Testis (tissue), 2 donors: ENCODE measurements at regions not wholly inside any gene's neighbourhood (a gene's known extent, or its start where the extent isn't known, plus 50 kb on each side); places are given as distances from the start of the nearest gene placed in this dataset.

Source experiments
- DNase-seq: peaks from one replicate; pipeline ENCODE4 v3.0.0-alpha.2; 2019
- H3K27ac ChIP-seq, 2 donors: fragments of 200-600 bp; sonication (generic); one replicate each; pipeline ENCODE4 v1.5.1; 2019
- H3K27me3 ChIP-seq: fragments of 200-600 bp; sonication (generic); one replicate; pipeline ENCODE4 v1.5.1; 2019
- H3K36me3 ChIP-seq: fragments of 200-600 bp; sonication (generic); one replicate; pipeline ENCODE4 v1.5.1; 2017; ENCODE audit warnings: low read depth; ENCODE audit errors: missing control alignments
- H3K4me1 ChIP-seq: fragments of 200-600 bp; sonication (generic); one replicate; pipeline ENCODE4 v1.5.1; 2019
- H3K4me3 ChIP-seq, 2 donors: fragments of 200-600 bp; sonication (generic); one replicate each; pipeline ENCODE4 v1.5.1; 2017 to 2019
- H3K9me3 ChIP-seq: fragments of 200-600 bp; sonication (generic); one replicate; pipeline ENCODE4 v1.5.1; 2017
- POLR2A ChIP-seq: fragments of 450-650 bp; IDR thresholded peaks from one replicate; pipeline ENCODE4 v1.6.1; 2017; ENCODE audit warnings: antibody characterized with exemption, mild to moderate bottlenecking, moderate library complexity
- WGBS, 2 donors: methylation state at CpG; one replicate each; pipeline ENCODE4 v1.1.5; 2018; 5-methylcytosine and 5-hydroxymethylcytosine counted together
- intact Hi-C: fragments of 100-400 bp; cut with DNase I; formaldehyde crosslinking; loops from one replicate; pipeline ENCODE4 v1.15.1; 2023; ENCODE audit warnings: low total_unique reads
- TF ChIP-seq, protein P1 (sequence below), 3 experiments: fragments of 450-650 bp in 2 of 3; fragments of 200-600 bp in 1 of 3; sonication (generic) in 1 of 3; IDR thresholded peaks; one replicate each; pipeline ENCODE4 v1.5.1; 2016 to 2019; ENCODE audit warnings: antibody characterized with exemption in 3 of 3, mild to moderate bottlenecking in 2 of 3, moderate library complexity in 1 of 3

DNA sequence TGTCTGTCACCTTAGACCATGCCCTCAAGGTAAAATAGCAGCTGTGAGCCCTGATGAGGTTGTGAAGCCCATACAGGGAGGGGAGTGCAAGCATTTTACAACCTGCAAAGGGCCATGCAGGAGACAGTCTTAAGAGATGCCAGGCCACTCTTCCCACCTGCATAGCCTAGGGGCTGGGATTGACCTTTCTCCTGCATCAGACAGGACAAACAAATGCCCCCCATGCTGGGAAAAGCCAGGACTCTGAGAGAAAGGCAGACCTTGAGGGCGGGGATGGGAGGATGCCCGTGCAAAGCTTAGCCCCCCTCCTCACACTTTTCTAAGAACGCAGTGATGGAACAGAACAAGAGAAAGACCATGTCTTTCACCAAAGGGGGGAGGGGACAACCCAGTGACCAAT lies 137.9 kb upstream of the MAMLD1 start:
- Histone ChIP-seq H3K4me1 (no peaks in the 10 kb centered on the region), H3K27me3 (no peaks in the 10 kb centered on the region), H3K4me3 (no peak overlapping the region), H3K27ac (no peak overlapping the region), H3K9me3 (no peaks in the 10 kb centered on the region), H3K36me3 (no peaks in the 10 kb centered on the region)
- intact Hi-C loops, result no loop called here
- WGBS, 2 donors, result 89% methylated on average over 3 of the region's 3 CpGs; no CpG with 5 or more reads in 1 of the 2 donors
- DNase-seq, result no peak
- TF ChIP-seq, protein P1, sequence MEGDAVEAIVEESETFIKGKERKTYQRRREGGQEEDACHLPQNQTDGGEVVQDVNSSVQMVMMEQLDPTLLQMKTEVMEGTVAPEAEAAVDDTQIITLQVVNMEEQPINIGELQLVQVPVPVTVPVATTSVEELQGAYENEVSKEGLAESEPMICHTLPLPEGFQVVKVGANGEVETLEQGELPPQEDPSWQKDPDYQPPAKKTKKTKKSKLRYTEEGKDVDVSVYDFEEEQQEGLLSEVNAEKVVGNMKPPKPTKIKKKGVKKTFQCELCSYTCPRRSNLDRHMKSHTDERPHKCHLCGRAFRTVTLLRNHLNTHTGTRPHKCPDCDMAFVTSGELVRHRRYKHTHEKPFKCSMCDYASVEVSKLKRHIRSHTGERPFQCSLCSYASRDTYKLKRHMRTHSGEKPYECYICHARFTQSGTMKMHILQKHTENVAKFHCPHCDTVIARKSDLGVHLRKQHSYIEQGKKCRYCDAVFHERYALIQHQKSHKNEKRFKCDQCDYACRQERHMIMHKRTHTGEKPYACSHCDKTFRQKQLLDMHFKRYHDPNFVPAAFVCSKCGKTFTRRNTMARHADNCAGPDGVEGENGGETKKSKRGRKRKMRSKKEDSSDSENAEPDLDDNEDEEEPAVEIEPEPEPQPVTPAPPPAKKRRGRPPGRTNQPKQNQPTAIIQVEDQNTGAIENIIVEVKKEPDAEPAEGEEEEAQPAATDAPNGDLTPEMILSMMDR (IDR thresholded peaks at IDR 0.05), result no peak
- no peak for TF ChIP-seq POLR2A

DNA sequence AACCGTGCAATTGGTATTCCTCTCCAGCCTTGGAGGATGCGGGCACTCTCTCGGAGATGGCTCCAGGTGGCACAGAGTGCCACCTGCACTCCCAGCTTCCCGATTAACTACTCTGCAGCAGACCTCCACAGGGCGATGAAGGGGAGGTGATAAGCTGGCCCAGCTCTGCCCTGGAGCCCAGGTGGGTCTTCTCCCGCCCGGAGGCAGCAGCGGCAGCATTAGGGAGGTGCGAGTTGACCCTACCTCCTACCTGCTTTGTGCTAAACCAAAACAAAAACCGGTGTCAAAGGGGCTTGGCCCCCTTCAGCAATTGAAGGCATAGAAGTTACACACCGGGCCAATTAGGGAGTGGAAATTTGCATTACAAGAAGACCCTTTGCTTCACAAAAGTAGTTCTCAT lies 137.4 kb upstream of the MAMLD1 start:
- no peaks in the 10 kb centered on the region for H3K9me3 ChIP-seq
- H3K27ac ChIP-seq, result no peak overlapping the region
- H3K36me3 ChIP-seq, result no peaks in the 10 kb centered on the region
- TF ChIP-seq POLR2A, result no peak
- TF ChIP-seq, protein P1 (IDR thresholded peaks at IDR 0.05), result no peak
- DNase-seq, result no peak
- no peaks in the 10 kb centered on the region for H3K4me1 ChIP-seq
- intact Hi-C loops, result no loop called here
- 67 to 78% methylated on average over 2 to 9 of the region's 11 CpGs for WGBS, 2 donors
- H3K4me3 ChIP-seq, result no peak overlapping the region
- no peaks in the 10 kb centered on the region for H3K27me3 ChIP-seq

GRCh38 chrX:150226223-150226965 lies 136.7 kb upstream of the MAMLD1 start:
- H3K4me1 ChIP-seq, result no peaks in the 10 kb centered on the region
- no peak overlapping the region for H3K4me3 ChIP-seq
- DNase-seq, result no peak
- H3K27ac ChIP-seq, result no peak overlapping the region
- 89 to 92% methylated on average over 7 to 9 of the region's 9 CpGs for WGBS, 2 donors
- H3K36me3 ChIP-seq, result no peaks in the 10 kb centered on the region
- no peaks in the 10 kb centered on the region for H3K27me3 ChIP-seq
- TF ChIP-seq POLR2A, result no peak
- TF ChIP-seq, protein P1 (IDR thresholded peaks at IDR 0.05), result no peak
- intact Hi-C loops, result no loop called here
- no peaks in the 10 kb centered on the region for H3K9me3 ChIP-seq

DNA sequence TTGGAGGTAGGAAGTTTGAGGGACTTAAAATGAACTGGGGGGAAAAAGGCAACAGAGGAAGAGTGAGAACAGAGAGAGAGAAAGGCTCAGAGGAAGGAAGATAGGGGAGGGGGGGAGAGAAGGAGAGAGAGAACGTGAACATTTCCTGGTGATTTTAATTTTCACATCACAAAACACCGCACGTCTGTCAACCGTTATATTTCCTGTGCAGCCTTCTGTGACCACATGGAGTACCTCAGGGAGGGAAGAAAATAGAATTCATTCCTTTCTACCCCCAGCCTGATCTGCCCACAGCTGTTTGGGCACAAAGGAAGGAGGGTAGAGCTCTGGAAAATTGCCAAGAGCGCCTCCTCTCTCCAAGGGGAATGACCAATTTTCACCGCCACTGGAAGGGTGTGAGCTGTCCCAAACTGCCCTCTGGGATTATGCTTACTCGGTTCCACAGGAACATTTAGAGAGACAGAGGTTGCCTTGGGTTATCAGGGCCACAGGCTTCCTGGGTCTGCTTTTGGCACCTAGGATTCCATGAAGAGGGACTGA lies 135.7 kb upstream of the MAMLD1 start:
- Histone ChIP-seq H3K9me3 (no peaks in the 10 kb centered on the region), H3K27me3 (no peaks in the 10 kb centered on the region), H3K36me3 (no peaks in the 10 kb centered on the region), H3K4me3 (no peak overlapping the region), H3K27ac (no peak overlapping the region), H3K4me1 (no peaks in the 10 kb centered on the region)
- TF ChIP-seq, protein P1 (IDR thresholded peaks at IDR 0.05), result no peak
- TF ChIP-seq POLR2A, result no peak
- 82 to 95% methylated on average over 7 of the region's 7 CpGs for WGBS, 2 donors
- no peak for DNase-seq
- intact Hi-C loops, result no loop called here

- Histone ChIP-seq H3K4me1 (no peaks in the 10 kb centered on the region), H3K9me3 (no peaks in the 10 kb centered on the region), H3K36me3 (no peaks in the 10 kb centered on the region), H3K27ac (no peak overlapping the region), H3K4me3 (no peak overlapping the region), H3K27me3 (no peaks in the 10 kb centered on the region)
- intact Hi-C loops, result no loop called here
- TF ChIP-seq POLR2A, result no peak
- TF ChIP-seq, protein P1 (IDR thresholded peaks at IDR 0.05), result no peak
- DNase-seq, result no peak
- WGBS, 2 donors, result 94 to 100% methylated on average over 1 to 7 of the region's 7 CpGs
These were observed 135.2 kb upstream of the MAMLD1 start for GRCh38 chrX:150227873-150228410.
